GM21786 (cell line): ENCODE measurements at regions not wholly inside any gene's neighbourhood (a gene's known extent, or its start where the extent isn't known, plus 50 kb on each side); places are given as distances from the start of the nearest gene placed in this dataset.

Experiments used
- ATAC-seq: cut with Tn5 transposase; IDR thresholded peaks from one replicate; pipeline ENCODE4 v1.9.1; 2021; ENCODE audit not compliant: unreplicated experiment

DNA sequence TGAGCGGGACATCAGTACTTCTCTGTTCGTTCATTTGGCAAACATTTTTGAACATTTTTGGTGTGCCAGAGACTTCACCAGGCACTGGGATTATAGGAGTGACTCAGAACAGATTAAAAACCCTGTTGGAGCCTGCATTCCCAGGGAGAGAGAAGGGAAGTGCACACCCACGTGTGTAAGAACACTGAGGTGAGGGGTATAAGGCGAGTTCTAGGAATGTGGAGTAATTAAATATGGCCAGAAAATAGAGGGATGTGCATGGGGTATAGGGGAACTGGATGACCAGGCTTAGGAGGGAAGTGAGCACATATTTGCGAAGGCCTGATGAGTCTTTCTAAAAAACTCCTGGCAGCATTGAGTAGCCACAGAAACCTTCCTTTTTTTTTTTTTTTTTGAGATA is 401.2 kb upstream of the C2CD4B start:
- ATAC-seq: no peak

DNA sequence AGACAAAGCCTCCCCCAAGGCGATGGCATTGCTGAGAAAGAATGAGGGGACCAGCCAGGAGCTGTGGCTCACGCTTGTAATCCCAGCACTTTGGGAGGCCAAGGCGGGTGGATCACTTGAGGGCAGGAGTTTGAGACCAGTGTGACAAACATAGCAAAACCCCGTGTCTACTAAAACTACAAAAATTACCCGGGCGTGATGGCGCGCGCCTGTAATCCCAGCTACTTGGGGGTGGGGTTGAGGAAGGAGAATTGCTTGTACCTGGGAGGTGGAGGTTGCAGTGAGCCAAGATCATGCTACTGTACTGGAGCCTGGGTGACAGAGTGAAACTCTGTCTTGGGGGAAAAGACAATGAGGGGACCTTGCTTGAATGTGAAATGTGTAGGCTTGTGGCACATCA is 402.4 kb upstream of the C2CD4B start:
- no peak for ATAC-seq

DNA sequence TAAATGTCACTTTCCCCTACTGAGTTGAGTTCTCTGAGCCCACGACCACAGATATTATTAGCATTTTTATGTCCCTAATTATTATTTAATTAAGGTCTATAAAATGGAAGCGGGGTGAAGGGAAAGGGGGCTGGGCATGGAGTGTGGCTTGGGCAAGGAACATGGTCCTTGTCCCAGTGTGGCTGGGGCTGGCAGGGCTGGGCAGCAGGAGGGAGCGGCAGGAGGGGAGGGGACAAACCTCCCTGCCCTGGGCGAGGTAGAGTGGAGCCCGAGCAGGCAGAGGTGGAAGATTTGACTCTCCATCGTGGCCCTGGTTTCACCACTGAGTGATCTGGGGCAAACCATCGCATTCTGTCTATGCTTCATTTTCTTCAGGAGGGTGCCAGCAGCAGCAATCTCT is 402.9 kb upstream of the C2CD4B start:
- no peak for ATAC-seq

DNA sequence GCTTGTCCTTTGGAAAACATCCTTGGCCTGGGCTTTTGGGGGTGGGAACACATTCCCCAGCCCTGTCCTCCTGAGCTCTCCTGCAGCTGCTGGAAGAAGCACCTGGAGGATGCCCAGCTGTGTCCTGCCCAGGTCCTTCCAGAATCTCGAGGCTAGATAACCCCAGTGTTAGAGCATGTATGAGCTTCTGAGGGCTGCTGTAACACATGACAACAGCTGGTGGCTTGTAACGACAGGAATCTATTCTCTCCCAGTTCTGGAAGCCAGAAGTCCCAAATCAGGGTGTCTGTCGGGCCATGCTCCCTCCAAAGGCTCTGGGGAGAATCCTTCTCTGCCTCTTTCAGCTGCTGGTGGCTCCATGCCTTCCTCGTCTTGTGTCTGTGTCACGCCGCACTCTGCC is 403.6 kb upstream of the C2CD4B start:
- no peak for ATAC-seq

DNA sequence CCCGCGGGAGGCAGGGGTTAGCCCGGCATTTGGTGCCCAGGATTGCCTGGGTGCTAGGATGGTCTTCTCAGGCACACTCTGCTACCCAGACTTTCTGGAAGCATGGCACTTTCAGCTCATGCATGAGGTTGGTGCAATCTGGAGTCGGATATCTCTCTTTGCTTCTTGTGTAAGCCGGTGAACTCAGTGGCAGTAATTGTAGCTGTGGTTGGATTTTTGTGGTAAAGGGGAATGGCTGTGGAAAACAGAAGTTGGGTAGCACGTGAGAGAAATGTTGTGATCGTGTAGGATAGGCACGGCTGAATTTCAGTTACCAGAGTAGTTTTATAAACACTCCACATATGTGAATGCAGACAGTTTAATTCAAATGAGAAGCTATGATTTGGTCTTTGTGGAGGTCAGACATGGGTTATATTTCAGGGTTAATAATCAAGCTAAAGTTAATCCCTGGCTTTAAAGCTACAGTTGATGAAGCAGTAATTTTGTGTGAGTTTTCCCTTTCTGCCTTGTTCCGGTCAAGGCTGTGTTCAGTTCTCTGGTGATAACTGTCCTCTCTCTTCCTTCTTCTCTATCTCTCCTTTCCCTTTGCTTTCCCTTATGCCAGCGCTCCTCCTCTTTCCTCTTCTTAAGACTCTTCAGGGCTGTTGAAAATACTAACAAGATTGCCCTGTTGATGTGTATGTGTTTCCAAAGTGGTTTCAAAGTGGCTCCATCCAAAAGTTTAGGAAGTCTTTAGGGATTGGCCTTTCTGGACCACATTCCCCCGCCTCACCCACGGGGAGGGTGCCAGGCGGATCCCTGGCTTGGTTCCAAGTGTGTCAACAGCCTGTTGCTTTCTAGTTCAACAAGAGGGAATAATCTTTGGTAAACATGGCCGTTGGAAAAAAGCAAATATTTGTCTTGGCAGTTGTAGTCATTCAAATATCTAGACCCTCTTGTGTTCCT is 404.6 kb upstream of the C2CD4B start:
- no peak for ATAC-seq

DNA sequence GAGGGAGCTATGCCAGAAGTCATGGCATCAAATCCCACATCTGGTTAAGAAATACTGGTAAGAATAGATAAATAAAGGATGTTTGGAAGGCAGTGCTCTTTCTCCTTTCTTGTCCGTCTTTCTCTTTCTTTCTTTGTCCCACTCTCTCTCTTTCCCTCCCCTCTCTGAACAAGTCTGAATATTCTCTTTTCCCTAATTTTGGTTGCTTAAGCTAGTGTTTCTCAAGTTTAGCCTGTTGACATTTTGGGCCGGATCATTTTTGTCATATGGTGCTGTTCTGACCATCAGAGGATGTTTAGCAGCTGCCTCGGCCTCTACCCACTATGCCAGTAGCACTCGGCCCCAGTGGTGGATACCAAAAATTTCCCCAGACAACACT is 405.3 kb upstream of the C2CD4B start:
- ATAC-seq: no peak

DNA sequence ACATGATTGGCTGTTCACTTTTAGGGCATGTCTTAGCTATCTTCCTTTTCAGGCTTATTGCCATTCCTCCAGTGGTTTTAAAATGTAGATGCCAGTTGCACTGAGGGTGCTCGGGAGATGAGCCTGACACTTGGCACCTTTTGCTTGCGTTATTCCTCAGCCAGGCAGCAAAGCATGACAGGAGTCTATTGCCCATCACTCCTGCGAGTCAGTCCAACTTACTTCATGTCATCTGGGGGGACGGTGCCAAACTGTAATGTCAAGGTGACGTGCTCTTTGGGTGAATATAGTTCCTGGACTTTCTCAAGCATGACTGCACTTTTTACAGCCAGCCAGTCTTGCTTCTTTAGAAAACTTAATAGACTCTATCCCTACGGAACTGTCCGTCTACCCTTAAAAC is 406.0 kb upstream of the C2CD4B start:
- no peak for ATAC-seq

DNA sequence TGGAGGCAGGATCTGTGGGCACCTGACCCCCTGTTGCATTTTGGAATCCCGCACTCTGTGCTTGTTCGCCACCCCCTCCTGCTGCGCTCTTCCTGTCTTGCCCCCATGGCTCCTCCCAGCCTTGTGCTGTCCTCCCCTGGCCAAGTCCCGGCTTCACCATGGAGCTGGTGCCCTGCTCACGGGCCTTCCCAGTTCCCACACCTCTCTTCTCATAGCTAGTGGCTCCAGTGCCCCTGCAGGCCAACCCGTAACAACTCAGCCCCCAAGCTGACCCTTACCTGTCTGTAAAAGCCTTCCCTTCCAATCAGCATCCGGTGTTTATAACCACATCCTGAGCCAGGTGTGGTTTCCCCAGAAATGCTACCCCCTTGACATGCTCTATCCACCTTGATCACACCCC is 407.7 kb upstream of the C2CD4B start:
- no peak for ATAC-seq

DNA sequence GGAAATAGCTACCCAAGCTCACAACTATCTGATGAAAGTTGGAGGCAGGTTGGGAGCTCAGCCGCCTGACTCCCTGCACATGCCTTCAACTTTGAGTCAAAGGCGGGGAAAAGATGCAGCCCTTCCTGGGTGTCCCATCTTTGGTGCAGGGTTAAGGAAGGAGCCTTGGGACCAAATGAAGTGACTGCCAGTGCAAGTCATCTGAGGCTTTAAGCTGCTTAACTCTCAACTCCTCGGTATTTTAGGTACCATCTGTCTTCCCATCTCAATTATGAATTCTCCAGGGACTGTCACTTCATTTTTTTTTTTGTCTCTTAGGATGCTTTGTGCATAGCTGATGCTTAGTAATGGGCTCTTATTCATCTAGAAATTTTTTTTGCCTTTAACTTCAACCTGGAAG is 408.8 kb upstream of the C2CD4B start:
- no peak for ATAC-seq

DNA sequence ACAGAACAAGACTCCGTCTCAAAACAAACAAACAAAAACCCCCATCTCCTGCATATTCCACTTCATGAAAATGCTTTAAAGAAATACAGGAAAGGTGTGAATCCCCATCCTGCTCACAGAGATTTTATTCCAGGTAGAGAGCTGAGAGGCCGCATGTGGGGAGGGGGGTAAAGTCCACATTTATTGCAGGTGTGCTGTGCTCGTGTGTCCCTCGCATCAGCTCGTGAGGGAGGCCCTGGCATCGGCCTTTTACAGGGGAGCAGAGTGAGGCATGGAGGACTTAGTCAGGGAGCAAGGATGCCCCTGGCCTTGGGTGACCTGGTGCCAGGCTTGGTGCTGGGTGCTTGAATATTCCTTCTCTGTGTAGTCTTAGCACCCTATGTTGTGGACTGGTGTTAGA is 413.5 kb upstream of the C2CD4B start:
- ATAC-seq: no peak

DNA sequence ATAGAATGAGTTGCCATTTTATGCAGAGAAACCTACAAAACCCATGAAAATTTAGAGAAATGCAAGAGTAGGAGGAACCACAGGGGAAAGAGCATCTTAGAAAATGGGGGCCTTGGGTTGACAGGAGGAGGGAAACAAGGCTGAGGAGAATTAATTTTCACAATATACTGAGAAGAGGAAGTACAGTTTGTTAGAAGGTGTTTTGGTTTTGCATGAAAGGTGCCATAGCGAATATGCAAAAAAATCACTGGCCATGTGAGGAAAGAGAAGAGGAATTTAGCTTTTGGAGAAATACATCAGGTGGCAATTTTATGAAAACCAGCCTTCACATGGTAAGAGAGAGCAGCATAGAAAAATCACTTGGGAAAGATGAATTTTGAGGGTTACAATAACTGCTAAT is 413.9 kb upstream of the C2CD4B start:
- no peak for ATAC-seq

DNA sequence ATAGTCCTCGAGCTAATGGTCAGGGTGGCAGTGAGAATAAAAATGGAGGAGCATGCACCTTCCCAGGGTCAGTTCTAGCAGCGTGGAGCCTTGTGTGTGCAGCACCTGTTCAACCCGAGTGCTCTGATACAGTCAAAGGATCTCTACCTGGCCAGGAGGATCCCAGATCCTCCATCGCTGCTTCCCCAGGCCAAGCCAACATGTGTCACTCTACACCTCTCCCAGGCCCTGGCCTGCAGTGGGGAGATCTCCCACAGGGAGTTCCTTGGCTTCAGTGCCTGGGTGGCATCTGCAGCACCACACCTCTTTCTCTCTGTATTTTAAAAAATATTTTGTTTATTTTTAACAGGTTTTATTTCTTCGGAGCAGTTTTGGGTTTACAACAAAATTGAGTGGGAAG is 414.8 kb upstream of the C2CD4B start:
- no peak for ATAC-seq

DNA sequence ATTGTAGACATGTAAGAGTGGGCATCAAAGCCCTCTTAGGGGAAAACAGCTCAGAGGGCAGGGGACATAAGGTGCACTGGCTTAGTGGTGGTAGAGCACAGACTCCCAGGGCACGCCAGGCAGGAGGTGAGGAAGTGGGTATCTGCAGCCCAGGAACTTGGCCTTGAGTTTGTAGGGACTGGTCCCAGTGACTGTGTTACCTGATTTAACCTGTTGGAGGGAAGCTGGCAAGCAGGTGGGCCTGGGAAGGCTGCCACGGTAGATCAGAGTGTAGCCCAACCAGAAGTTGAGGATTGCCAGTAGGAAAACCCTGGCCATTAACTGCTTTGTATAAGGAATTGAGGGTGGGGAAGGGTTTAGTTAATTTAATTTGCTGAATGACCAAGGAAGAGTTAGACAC is 417.5 kb upstream of the C2CD4B start:
- no peak for ATAC-seq

DNA sequence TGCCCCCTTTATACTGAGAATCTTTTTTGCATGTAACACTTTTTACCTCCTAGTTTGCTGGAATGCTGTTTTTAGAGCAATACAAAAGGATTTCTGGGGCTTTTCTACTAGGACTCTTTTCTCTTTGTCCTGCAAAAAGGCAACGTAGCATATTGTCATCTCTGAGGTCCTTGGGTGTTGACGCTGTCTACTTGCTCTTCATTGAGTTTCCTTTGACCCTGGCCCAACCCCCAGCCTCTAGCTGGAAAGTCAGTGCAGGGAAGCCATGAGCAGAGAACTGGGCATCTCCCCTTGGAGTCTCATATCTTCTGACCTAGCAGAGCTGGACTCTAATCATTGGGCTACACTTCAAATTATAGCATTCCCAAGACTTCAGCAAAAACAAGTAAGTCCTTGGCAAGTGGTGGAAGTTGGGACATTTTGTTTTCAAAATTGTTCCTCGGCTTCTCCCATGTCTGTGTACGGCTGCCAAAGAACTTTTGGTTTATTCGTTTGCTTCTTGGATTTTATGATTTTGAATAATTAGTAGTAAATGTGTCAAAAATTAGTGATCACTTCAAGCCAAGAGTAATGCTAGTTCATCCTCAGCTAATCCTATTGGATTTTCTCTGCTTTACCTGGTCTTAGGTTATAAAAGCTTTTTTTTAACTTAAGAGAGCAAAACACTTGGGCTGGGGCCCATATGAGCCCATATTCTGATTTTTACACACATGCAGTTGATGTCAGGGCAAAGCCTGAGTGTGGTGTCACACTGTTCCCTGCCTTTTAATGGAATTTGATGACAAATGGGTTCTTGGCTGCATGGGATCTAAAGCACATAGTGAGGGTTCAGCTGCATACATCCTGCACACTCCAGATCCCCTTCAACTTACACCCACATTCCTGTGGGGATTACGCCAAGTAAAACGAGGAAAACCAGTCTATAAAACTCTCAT is 419.5 kb upstream of the C2CD4B start:
- ATAC-seq: no peak

DNA sequence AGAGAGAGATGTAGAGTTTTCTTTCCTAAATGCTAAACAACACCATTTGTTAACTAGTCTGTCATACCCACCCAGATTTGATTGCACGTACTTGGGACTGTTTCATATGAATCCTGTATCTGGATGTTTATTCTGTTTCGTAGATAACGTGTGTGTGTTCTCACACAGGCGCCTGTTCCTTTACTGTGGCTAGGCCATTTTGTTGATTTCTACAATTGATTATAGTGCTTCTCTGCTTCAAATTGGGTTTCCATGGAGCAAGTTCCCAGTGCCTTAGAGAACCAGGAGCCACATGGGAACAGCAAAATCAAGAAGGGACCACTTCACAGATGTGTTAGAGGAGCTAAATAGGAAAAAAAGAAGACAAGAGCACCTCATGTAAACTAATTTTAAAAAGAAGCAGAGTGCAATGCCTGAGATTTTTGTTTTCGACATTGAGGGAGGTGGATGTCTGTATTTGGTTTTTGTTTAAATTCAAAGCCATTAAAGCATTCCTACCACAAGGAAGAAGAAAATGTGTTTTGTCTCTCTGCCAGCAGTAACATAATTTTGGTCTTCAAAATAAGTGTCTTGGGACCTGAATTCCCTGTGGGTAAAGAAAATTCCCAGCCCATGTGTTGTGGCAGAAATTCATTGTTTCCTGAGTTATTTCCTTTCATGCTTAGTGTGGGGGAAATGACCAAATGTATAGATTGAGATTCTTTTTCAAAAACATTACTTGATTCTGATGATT is 424.0 kb upstream of the C2CD4B start:
- ATAC-seq: no peak

DNA sequence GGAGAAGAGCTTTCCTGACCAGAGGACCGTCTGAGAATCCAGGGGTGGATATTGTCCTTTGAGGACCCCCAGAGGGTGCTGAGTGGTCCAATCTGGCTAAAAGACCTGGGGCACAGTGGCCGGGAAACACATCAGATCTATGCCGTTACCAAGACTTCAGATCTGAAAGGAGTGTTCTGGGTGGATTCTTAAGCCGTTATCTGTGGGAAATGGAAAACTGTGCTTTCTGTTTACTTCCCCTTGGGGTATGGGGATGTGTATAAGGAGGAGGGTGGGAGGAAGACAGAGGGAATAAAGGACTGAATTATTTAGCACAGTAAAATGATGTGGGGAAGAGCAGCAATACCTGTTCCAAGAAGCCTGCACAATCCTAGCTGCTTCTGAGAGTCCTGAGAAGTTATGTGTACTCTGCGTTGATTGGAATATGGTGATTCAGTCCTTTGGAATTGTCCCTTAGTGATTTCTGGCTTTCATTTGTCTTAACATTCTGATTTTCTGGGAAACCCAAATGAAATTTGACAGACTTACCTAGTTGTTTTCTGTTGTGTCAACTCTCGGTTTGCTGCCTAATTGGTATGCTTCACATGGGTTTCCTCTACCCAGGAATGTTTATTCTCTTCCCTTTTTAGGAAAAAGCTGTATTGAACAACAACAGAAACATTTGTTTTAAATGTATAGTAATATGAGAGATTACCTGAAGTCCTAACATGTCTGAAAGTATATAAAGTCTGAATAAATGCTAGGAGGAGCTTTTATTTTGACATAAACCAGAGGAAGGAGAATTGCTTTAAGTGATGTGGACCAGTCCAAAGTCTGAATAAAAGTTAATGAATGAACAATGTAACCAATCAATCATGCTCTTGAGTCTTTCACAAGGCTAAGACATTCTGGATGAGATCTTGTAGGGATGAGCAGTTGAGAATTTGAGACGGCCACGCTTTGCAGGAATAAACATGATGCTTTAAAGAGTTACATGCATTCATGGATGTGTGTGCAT is 427.1 kb upstream of the C2CD4B start:
- ATAC-seq: no peak

DNA sequence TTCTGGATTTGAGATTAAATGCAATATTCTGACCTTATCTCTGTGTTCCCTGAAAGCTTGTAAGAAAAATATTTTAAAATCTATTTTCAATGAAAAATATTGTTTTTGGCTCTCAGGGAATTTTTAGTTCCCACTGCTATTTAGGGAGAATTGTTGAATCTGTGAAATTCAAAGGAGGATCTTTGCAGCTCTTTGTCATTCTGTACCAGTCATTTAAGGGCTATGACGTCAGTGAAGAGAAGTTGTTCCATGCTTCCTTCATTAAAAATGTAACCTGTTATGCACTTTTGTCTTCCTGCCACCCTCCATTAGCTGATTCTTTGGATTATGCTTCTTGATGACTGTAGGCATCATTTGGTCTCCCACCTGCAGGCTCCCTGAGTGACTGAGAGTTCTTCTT is 427.8 kb upstream of the C2CD4B start:
- ATAC-seq: no peak

DNA sequence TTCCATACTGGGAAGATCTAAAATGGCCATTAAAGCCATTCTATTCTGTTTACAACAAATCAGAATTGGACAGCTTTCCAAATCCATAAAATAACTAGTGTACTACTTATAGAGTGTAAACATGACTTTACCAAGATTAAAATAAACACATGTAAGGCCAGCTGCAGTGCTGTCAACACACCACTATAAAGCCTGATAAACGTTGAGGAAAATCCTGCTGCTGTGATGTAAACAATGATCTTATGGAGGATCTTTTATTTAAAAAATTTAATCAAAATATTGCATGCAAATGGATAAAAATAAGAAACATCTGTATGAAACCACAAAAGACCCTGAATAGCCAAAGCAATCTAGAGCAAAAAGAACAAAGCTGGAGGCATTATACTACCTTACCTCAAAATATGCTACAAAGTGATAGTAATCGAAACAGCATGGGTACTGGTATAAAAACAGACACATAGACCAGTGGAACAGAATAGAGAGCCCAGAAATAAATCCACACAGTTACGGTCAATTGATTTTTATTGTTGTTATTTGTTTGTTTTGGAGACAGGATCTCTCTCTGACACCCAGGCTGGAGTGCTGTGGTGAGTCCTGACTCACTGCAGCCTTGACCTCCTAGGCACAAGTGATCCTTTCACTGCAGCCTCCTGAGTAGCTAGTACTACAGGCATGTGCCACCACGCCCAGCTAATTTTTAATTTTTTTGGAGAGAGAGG is 428.8 kb upstream of the C2CD4B start:
- no peak for ATAC-seq

DNA sequence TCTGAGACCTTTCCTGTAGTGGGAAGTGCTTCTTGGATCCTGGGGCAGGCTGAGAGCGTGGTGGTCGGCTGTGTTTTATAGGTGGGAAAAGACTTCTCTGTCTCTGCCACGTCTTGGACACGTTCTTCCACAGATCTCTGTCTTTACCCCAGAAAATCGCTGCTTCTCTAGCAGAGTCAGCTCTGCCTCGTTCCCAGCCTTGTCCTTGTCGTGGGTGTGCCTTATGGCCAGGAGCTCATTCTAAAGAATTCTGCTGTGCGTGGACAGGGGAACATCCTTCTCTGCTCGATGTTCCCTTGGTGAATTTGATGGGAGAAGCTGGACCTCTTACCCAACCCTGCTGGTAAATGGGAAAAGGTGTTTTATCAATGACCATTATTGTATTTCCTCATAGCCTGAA is 433.1 kb upstream of the C2CD4B start:
- no peak for ATAC-seq
